Right lobe of liver (tissue), 6 donors: ENCODE measurements at regions not wholly inside any gene's neighbourhood (a gene's known extent, or its start where the extent isn't known, plus 50 kb on each side); places are given as distances from the start of the nearest gene placed in this dataset.
"Not testable (repeated sequence)": the region's sequence is repeated elsewhere in the genome, so short reads cannot be mapped to it uniquely, and the experiment has no call there.

Experiments
- ATAC-seq, 4 donors: fragments of 200-7000 bp; cut with Tn5 transposase; one replicate each; pipeline ENCODE4 v1.9.1; 2020; ENCODE audit warnings: mild to moderate bottlenecking in 4 of 4, moderate library complexity in 4 of 4
- DNase-seq, 3 donors: peaks; one replicate each; pipeline ENCODE4 v3.0.0-alpha.2; 2020
- H3K27ac ChIP-seq, 3 donors: fragments of 200-600 bp; one replicate each; pipeline ENCODE4 v1.8.0; 2022
- H3K27me3 ChIP-seq, 2 donors: fragments of 200-600 bp; one replicate each; pipeline ENCODE4 v1.8.0; 2022
- H3K36me3 ChIP-seq, 4 donors: fragments of 200-600 bp; sonication (generic) in 1 of 4; one replicate each; pipeline versions ENCODE4 v1.5.1 to v1.8.0; 2017 to 2022; ENCODE audit warnings: control low read depth in 1 of 4
- H3K4me1 ChIP-seq, 4 donors: fragments of 200-600 bp; sonication (generic) in 1 of 4; one replicate each; pipeline versions ENCODE4 v1.5.1 to v1.8.0; 2017 to 2022; ENCODE audit warnings: control low read depth in 1 of 4
- H3K4me3 ChIP-seq, 3 donors: fragments of 200-600 bp; one replicate each; pipeline ENCODE4 v1.8.0; 2022
- H3K9me3 ChIP-seq, 4 donors: fragments of 200-600 bp; sonication (generic) in 1 of 4; one replicate each; pipeline versions ENCODE4 v1.5.1 to v1.8.0; 2017 to 2022; ENCODE audit warnings: control low read depth in 1 of 4
- POLR2A ChIP-seq: fragments of 450-650 bp; IDR thresholded peaks from one replicate; pipeline ENCODE4 v1.6.1; 2017; ENCODE audit warnings: antibody characterized with exemption, mild to moderate bottlenecking
- WGBS: methylation state at CpG from one replicate; pipeline ENCODE4 v1.1.6; 2018; ENCODE audit warnings: low coverage, low lambda C conversion rate; ENCODE audit not compliant: insufficient coverage; ENCODE audit errors: missing lambda C conversion rate; 5-methylcytosine and 5-hydroxymethylcytosine counted together
- intact Hi-C, 2 donors: fragments of 100-400 bp; cut with DNase I; formaldehyde crosslinking; loops; one replicate each; pipeline versions ENCODE4 v1.11.2 to v1.14.1; 2022
- TF ChIP-seq, protein P1 (sequence below), 4 donors: fragments of 200-600 bp in 3 of 4; fragments of 450-650 bp in 1 of 4; IDR thresholded peaks; one replicate each; pipeline versions ENCODE4 v1.5.1 to v1.8.0; 2016 to 2022; ENCODE audit warnings: antibody characterized with exemption in 4 of 4, mild to moderate bottlenecking in 2 of 4
- donor health status: DM: no; HTN: yes; CAD: no.
- donor health status: DM: no; HTN: no; CAD: no.
- donor health status: DM: no; HTN: no; CAD: no.
- donor health status: DM: no; HTN: yes; CAD: no.
- donor health status: DM: no; HTN: yes; CAD: no.

DNA sequence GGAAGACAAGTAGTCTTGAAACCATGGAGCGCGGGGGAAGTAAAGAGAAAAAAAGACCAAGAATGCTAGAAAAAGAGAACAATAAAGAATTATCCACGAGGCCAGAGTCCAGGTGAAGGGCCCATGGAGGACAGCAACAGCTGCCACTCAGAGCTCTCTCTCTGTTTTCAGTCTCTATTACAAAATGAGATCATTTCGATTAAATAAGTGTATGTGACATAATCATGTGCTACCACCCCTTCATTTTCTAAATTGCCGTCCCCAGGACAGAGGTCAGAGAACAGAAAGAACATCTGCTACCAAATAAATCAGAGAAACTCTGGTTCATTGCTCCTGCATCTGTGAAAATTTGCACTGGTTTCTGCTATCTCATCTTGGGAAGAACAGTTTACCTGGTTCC, 838.7 kb downstream of the RNF144A start:
- no peaks in the 10 kb centered on the region for H3K4me1 ChIP-seq
- ATAC-seq (no peak), DNase-seq (no peak)
- intact Hi-C loops = no loop called here
- no peak overlapping the region for H3K27ac ChIP-seq
- no peaks in the 10 kb centered on the region for H3K9me3 ChIP-seq
- H3K27me3 ChIP-seq = no peaks in the 10 kb centered on the region
- H3K4me3 ChIP-seq = no peak overlapping the region
- 41% methylated on average over 3 of the region's 5 CpGs for WGBS
- H3K36me3 ChIP-seq = no peaks in the 10 kb centered on the region
- no peak for TF ChIP-seq POLR2A
- TF ChIP-seq, protein P1, sequence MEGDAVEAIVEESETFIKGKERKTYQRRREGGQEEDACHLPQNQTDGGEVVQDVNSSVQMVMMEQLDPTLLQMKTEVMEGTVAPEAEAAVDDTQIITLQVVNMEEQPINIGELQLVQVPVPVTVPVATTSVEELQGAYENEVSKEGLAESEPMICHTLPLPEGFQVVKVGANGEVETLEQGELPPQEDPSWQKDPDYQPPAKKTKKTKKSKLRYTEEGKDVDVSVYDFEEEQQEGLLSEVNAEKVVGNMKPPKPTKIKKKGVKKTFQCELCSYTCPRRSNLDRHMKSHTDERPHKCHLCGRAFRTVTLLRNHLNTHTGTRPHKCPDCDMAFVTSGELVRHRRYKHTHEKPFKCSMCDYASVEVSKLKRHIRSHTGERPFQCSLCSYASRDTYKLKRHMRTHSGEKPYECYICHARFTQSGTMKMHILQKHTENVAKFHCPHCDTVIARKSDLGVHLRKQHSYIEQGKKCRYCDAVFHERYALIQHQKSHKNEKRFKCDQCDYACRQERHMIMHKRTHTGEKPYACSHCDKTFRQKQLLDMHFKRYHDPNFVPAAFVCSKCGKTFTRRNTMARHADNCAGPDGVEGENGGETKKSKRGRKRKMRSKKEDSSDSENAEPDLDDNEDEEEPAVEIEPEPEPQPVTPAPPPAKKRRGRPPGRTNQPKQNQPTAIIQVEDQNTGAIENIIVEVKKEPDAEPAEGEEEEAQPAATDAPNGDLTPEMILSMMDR (IDR thresholded peaks at IDR 0.05) = no peak

DNA sequence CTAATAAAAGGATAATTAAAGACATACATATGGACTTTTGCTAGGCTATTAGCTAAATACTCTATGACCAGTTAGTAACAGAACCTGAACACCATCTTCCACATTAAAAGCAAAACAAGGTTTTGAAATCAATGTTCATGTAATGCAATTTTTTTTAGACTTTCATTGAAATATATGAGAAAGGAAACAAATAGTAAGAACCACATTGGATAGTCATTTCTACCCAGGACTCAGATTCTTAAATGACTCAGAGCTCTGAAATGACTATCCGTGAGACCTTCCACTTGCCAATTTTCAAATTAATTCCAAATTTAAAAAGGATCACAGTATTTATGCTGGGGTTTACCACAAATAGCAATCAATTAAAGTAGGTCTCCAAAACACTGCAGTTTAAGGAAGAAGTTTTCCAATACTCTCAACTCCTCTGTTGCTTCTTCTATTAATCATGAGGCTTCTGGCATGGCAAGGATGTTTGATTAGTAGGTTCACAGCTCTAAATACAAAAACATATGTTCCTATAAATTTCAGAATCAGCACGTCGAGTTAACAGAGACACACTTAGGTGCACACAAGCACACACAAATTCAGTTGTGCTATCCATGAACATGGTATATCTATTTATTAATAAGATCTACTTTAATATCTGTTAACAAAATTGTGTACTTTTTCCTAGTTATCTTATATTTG, 841.0 kb downstream of the RNF144A start:
- H3K4me3 ChIP-seq = no peak overlapping the region
- ATAC-seq = no peak
- H3K4me1 ChIP-seq = no peaks in the 10 kb centered on the region
- no peaks in the 10 kb centered on the region for H3K27me3 ChIP-seq
- TF ChIP-seq, protein P1 (IDR thresholded peaks at IDR 0.05) = no peak
- TF ChIP-seq POLR2A = no peak
- H3K36me3 ChIP-seq = no peaks in the 10 kb centered on the region
- no peaks in the 10 kb centered on the region for H3K9me3 ChIP-seq
- whole genome bisulfite sequencing = 93% methylated on average over 3 of the region's 3 CpGs
- H3K27ac ChIP-seq = no peak overlapping the region
- no peak for DNase-seq
- intact Hi-C loops = no loop called here

DNA sequence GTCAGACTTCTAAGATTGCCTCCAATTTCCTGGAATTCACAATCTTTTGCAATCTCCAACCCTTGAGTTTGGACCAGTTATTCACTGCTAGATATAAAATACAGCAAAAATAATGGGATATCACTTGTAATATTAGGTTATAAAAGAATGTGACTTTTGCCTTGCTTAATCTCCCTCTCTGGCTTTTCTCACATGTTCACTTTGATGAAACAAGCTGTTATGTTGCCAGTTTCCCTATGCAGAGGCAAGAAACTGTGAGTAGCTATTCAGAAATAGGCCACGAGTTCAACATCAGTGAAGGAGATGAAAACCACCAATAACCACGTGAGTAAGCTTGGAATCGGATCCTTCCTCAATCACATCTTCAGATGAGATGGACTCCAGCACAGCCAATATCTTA, 842.7 kb downstream of the RNF144A start:
- intact Hi-C loops = no loop called here
- DNase-seq (no peak), ATAC-seq (no peak)
- TF ChIP-seq, protein P1 (IDR thresholded peaks at IDR 0.05) = no peak
- TF ChIP-seq POLR2A = no peak
- no peaks in the 10 kb centered on the region for H3K27me3 ChIP-seq
- no peak overlapping the region for H3K27ac ChIP-seq
- H3K36me3 ChIP-seq = no peaks in the 10 kb centered on the region
- H3K4me3 ChIP-seq = no peak overlapping the region
- H3K9me3 ChIP-seq = no peaks in the 10 kb centered on the region
- no peaks in the 10 kb centered on the region for H3K4me1 ChIP-seq
- WGBS = 81% methylated on average over 3 of the region's 3 CpGs

DNA sequence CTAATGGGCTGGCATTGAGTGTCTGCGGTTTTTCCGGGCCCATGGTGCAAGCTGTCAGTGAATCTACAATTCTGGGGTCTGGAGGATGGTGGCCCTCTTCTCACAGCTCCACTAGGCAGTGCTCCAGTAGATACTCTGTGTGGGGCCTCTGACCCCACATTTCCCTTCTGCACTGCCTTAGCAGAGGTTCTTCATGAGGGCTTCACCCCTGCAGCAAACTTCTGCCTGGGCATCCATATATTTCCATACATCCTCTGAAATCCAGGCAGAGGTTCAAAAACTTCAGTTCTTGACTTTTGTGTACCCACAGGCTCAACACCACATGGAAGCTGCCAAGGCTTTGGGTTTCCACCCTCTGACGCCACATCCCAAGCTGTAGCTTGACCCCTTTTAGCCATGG, 846.2 kb downstream of the RNF144A start:
- H3K27me3 ChIP-seq, H3K4me3 ChIP-seq, H3K9me3 ChIP-seq, DNase-seq, H3K27ac ChIP-seq, ATAC-seq, H3K4me1 ChIP-seq, intact Hi-C loops, H3K36me3 ChIP-seq: not testable (repeated sequence)
- 88% methylated on average over 1 of the region's 3 CpGs for WGBS

- no peak for TF ChIP-seq POLR2A
- TF ChIP-seq, protein P1 (IDR thresholded peaks at IDR 0.05) = no peak
- Histone ChIP-seq H3K9me3 (no peaks in the 10 kb centered on the region), H3K4me3 (no peak overlapping the region), H3K4me1 (no peaks in the 10 kb centered on the region), H3K27ac (no peak overlapping the region), H3K27me3 (no peaks in the 10 kb centered on the region), H3K36me3 (no peaks in the 10 kb centered on the region)
- 79% methylated on average over 1 of the region's 1 CpG for WGBS
- intact Hi-C loops = no loop called here
- DNase-seq (no peak), ATAC-seq (no peak)
These were observed 848.0 kb downstream of the RNF144A start for GRCh38 chr2:7765236-7765635.
